Fibroblast of lung (primary cell): ENCODE measurements at regions not wholly inside any gene's neighbourhood (a gene's known extent, or its start where the extent isn't known, plus 50 kb on each side); places are given as distances from the start of the nearest gene placed in this dataset.
A peak's percentile ranks its signal among the peaks of the same experiment; 100 is the strongest.

Experiments used
- DNase-seq, 2 donors: peaks; one replicate each; pipeline versions ENCODE4 v3.0.0 to v3.0.0-alpha.2; 2010; ENCODE audit warnings: low read depth in 2 of 2
- H2AFZ ChIP-seq: 2 replicates; pipeline ENCODE4 v1.5.1; 2012; ENCODE audit warnings: low read length, control low read depth, inconsistent platforms
- H3K27ac ChIP-seq: 2 replicates; pipeline ENCODE4 v1.5.1; 2011; ENCODE audit warnings: low read length, control low read depth; ENCODE audit not compliant: insufficient read depth
- H3K27me3 ChIP-seq: 2 replicates; pipeline ENCODE4 v1.5.1; 2011; ENCODE audit warnings: mild to moderate bottlenecking, low read length; ENCODE audit not compliant: control insufficient read depth, insufficient read depth
- H3K36me3 ChIP-seq: 2 replicates; pipeline ENCODE4 v1.5.1; 2011; ENCODE audit warnings: low read length; ENCODE audit not compliant: control insufficient read depth, insufficient read depth
- H3K4me1 ChIP-seq: 2 replicates; pipeline ENCODE4 v1.5.1; 2011; ENCODE audit warnings: low read length; ENCODE audit not compliant: control insufficient read depth, insufficient read depth; ENCODE audit errors: extremely low read depth
- H3K4me2 ChIP-seq: 2 replicates; pipeline ENCODE4 v1.5.1; 2011; ENCODE audit warnings: low read length, control low read depth; ENCODE audit not compliant: insufficient read depth; ENCODE audit errors: extremely low read depth
- H3K4me3 ChIP-seq, 4 experiments: fragments of 200-600 bp in 1 of 4; sonication (generic) in 1 of 4; replicated peaks in 1 of 4; 2 replicates each; pipeline ENCODE4 v1.5.1; 2011 to 2016; ENCODE audit warnings: low read length in 4 of 4, low read depth in 3 of 4, mild to moderate bottlenecking in 3 of 4, control low read depth in 2 of 4, inconsistent platforms in 1 of 4, mixed read lengths in 1 of 4; ENCODE audit not compliant: insufficient read depth in 1 of 4; ENCODE audit errors: control extremely low read depth in 1 of 4
- H3K79me2 ChIP-seq: 2 replicates; pipeline ENCODE4 v1.5.1; 2012; ENCODE audit warnings: mild to moderate bottlenecking, low read length, inconsistent platforms; ENCODE audit not compliant: control insufficient read depth, insufficient read depth
- H3K9ac ChIP-seq: 2 replicates; pipeline ENCODE4 v1.5.1; 2011; ENCODE audit warnings: mild to moderate bottlenecking, low read length, control low read depth; ENCODE audit not compliant: insufficient read depth
- H3K9me3 ChIP-seq: 2 replicates; pipeline ENCODE4 v1.5.1; 2012; ENCODE audit warnings: low read depth, low read length; ENCODE audit not compliant: control insufficient read depth, insufficient read depth
- H4K20me1 ChIP-seq: 2 replicates; pipeline ENCODE4 v1.5.1; 2011; ENCODE audit warnings: low read length; ENCODE audit not compliant: control insufficient read depth, insufficient read depth; ENCODE audit errors: extremely low read depth
- EZH2 ChIP-seq: IDR thresholded peaks from 2 replicates; pipeline ENCODE4 v1.5.1; 2012; ENCODE audit warnings: low read length, control low read depth, mild to moderate bottlenecking; ENCODE audit errors: missing control alignments
- TF ChIP-seq, protein P1 (sequence below), 2 donors: IDR thresholded peaks in 1 of 2; conservative IDR thresholded peaks in 1 of 2; 1 replicate in 1 of 2; 2 replicates in 1 of 2; pipeline ENCODE4 v1.5.1; 2011 to 2012; ENCODE audit warnings: low read length in 2 of 2, control low read depth in 1 of 2, inconsistent platforms in 1 of 2, low read depth in 1 of 2, mild to moderate bottlenecking in 1 of 2

DNA sequence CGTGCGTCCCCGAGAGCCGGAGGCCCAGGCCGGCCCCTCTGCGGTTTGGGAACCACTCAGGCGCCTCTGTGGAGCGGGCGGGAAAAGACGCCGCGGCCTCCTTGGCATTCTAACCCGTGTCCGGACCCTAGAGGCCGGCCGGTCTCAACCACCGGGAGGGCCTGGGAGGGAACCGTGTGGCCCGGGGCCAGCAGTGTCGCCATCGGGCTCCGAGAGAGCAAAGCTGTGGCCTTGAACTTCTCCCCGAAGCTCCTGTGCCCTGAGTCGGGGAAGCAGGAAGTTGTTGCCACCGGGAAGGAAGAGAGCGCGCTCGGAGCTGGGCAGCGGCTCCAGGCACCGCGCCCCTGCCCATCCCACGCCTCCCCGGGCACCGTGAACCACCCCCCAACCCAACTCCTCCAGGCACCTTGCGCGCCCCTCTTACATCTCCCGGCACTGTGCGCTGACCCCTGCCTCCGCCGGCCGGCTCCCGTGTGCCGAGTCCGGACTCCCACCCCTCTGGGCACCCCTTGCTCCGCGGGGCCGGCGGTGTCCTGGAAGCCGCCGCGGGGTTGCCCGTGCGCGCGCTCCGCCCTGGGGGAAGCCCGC is 80.0 kb upstream of the PPARA start:
- peak overlapping the region; percentile 43 to 79 (median 71) for H3K4me3 ChIP-seq
- peak overlapping the region; percentile 98 for H3K27ac ChIP-seq
- no peak overlapping the region for H2AFZ ChIP-seq
- H3K9ac ChIP-seq: peak overlapping the region; percentile 96
- H3K4me1 ChIP-seq: peaks cover 6% of the 10 kb centered on the region
- H4K20me1 ChIP-seq: no peaks in the 10 kb centered on the region
- H3K4me2 ChIP-seq: peak overlapping the region; percentile 99
- TF ChIP-seq, protein P1, sequence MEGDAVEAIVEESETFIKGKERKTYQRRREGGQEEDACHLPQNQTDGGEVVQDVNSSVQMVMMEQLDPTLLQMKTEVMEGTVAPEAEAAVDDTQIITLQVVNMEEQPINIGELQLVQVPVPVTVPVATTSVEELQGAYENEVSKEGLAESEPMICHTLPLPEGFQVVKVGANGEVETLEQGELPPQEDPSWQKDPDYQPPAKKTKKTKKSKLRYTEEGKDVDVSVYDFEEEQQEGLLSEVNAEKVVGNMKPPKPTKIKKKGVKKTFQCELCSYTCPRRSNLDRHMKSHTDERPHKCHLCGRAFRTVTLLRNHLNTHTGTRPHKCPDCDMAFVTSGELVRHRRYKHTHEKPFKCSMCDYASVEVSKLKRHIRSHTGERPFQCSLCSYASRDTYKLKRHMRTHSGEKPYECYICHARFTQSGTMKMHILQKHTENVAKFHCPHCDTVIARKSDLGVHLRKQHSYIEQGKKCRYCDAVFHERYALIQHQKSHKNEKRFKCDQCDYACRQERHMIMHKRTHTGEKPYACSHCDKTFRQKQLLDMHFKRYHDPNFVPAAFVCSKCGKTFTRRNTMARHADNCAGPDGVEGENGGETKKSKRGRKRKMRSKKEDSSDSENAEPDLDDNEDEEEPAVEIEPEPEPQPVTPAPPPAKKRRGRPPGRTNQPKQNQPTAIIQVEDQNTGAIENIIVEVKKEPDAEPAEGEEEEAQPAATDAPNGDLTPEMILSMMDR (conservative IDR thresholded peaks at IDR 0.05 in 1 of 2, IDR thresholded peaks at IDR 0.05 in 1 of 2; ENCODE audit: low read depth in 1 of 2, low read length in 2 of 2): no peak
- no peak for TF ChIP-seq EZH2
- no peaks in the 10 kb centered on the region for H3K9me3 ChIP-seq
- H3K36me3 ChIP-seq: peaks cover 18% of the 10 kb centered on the region
- H3K79me2 ChIP-seq: peaks cover 96% of the 10 kb centered on the region
- peak in 1 of 2 donors; percentile 72 for DNase-seq
- H3K27me3 ChIP-seq: no peaks in the 10 kb centered on the region

DNA sequence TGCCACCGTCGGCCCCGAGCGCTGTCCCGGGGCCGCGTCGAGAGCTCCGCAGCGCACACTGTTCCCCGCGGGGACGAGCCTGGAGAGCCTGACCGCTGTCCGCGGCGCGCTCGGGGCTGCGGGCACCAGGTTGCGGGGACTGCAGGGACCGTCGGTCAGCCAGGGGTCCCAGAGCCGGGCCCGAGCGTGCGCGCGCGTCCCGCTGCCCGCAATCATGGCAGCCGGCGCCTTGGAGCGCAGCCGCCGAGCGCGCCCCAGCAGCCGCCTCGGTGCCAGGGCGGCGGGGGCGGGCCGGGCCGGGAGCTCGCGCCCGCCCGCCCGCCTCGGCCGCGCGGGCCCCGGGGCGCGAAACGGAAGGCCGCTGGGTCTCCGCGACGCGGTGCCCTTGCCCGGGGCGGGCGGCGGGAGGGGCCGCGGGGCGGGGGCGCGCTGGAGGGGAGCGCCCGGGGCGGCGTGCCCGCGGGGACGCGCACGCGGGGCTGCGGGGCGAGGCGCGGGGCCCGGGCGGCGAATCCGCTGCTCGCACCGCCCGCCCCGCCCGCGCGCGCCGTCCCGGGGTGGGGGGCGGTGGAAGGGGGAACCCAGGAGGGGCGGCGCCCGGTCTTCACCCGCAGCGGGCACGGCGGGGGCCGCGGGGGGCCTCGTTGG is 79.4 kb upstream of the PPARA start:
- H3K4me3 ChIP-seq: peak overlapping the region; percentile 28 to 98 (median 64)
- H3K27ac ChIP-seq: peak overlapping the region; percentile 98
- H3K4me2 ChIP-seq: peak overlapping the region; percentile 99
- no peak overlapping the region for H2AFZ ChIP-seq
- H3K79me2 ChIP-seq: peaks cover 96% of the 10 kb centered on the region
- H4K20me1 ChIP-seq: no peaks in the 10 kb centered on the region
- no peaks in the 10 kb centered on the region for H3K27me3 ChIP-seq
- H3K9ac ChIP-seq: peak overlapping the region; percentile 96
- peaks cover 22% of the 10 kb centered on the region for H3K36me3 ChIP-seq
- TF ChIP-seq, protein P1 (conservative IDR thresholded peaks at IDR 0.05 in 1 of 2, IDR thresholded peaks at IDR 0.05 in 1 of 2; ENCODE audit: low read depth in 1 of 2, low read length in 2 of 2): no peak
- no peak for TF ChIP-seq EZH2
- H3K9me3 ChIP-seq: no peaks in the 10 kb centered on the region
- DNase-seq: peak; percentile 59 to 64
- H3K4me1 ChIP-seq: peaks cover 6% of the 10 kb centered on the region

DNA sequence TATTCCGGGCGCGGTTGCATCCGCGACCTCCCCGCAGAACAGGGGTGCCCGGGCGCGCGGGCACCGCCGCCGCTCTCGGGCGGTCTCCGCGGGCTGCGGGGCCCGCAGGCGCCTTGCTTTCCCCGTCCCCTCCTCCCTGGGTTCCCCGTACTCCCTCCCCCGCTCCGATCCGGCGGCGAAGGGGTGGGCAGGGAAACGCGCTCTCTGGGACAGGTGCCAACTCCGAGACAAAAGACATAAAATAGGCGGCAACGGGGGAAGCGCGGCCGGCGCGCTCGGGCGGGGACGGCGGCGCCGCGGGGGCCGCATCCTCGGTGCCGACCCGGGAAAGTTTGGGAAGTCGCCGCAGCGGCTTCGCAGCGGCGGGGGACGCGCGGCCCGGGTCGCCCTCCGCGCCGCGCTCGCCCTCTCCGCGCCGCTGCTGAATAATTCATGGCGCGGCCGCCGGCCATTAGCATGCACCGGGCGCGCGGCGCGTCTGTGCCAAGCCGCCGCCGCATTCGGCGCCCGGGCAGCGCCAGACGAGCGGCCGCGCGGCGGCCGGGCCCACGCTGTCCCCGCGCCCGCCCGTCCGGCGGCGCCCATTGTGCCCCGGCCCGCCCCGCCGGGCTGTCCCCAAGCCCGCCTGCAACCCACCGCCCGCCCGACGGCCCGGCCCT is 78.7 kb upstream of the PPARA start:
- H3K9ac ChIP-seq: peak overlapping the region; percentile 87
- no peaks in the 10 kb centered on the region for H4K20me1 ChIP-seq
- H3K36me3 ChIP-seq: peaks cover 28% of the 10 kb centered on the region
- peaks cover 96% of the 10 kb centered on the region for H3K79me2 ChIP-seq
- no peak overlapping the region for H3K4me2 ChIP-seq
- H3K4me1 ChIP-seq: peaks cover 6% of the 10 kb centered on the region
- H3K9me3 ChIP-seq: no peaks in the 10 kb centered on the region
- peak; percentile 95 to 96 for DNase-seq
- H3K4me3 ChIP-seq: peak overlapping the region in 3 of 4 experiments; percentile 81 to 98 (median 84)
- H2AFZ ChIP-seq: no peak overlapping the region
- H3K27ac ChIP-seq: peak overlapping the region; percentile 97
- no peaks in the 10 kb centered on the region for H3K27me3 ChIP-seq
- TF ChIP-seq EZH2: no peak
- TF ChIP-seq, protein P1 (conservative IDR thresholded peaks at IDR 0.05 in 1 of 2, IDR thresholded peaks at IDR 0.05 in 1 of 2; ENCODE audit: low read depth in 1 of 2, low read length in 2 of 2): no peak
